ENCODE measurements at regions not wholly inside any gene's neighbourhood (a gene's known extent, or its start where the extent isn't known, plus 50 kb on each side); places are given as distances from the start of the nearest gene placed in this dataset.

DNA sequence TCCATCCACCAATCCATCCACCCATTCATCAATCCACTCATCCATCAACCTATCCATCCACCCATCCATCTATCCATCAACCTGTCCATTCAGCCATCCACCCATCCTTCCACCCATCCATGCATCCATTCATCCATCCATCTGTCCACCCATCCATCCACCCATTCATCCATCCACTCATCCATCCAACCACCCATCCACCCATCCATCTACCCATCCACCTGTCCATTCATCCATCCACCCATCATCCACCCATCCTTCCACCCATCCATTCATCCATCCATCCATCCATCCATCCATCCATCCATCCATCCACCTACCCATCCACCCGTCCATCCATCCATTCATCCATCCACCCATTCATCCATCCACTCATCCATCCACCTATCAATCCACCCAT, 195.8 kb downstream of the NXNL2 start:
- no peak for TF ChIP-seq CTCF (IDR thresholded peaks at IDR 0.05)
- no peak for TF ChIP-seq SIN3A (IDR thresholded peaks at IDR 0.05; ENCODE audit: borderline replicate concordance, insufficient read depth, low read depth, low read length)
